ENCODE measurements at regions not wholly inside any gene's neighbourhood (a gene's known extent, or its start where the extent isn't known, plus 50 kb on each side); places are given as distances from the start of the nearest gene placed in this dataset.

GRCh38 chr4:81974523-81974922 lies 399.3 kb downstream of the HNRNPD start:
- no peak for TF ChIP-seq CTCF (IDR thresholded peaks at IDR 0.05)

DNA sequence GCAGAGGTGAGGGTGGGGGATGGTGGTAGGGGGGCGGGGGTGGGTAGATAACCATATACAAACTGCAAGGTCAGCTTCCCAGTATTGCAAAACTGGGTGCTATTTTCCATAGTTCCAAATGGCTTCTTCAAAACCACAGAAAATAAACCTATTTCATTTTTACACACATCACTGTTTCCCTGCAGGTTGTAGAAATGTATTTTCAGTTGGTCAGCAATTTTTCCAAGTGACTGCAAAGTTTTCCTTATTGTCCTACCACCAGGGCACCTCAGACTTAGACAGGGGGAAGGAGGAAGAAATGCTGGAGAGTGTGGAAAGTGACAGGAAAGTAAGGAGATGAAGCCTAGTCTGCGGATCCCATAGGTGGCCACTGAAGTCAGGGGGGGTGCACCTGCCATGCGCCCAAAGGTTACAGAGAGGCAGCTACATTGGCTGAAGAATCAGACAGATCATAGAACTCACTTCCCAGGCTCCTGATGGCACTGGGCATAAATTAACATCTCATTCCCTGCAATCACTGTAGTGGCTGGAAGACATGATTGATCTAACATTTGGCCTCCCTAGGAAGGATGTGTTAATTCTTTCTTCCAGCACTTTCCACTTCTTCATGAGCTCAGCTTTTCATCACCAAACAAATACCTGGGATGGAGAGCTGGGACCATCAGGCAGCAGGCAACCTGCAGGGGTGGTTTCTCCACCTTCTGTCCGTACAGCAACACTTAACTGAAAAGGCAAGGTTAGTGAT lies 402.0 kb downstream of the HNRNPD start:
- TF ChIP-seq CTCF (IDR thresholded peaks at IDR 0.05), result no peak

GRCh38 chr4:81971061-81971460 lies 402.7 kb downstream of the HNRNPD start:
- TF ChIP-seq CTCF (IDR thresholded peaks at IDR 0.05), result no peak

DNA sequence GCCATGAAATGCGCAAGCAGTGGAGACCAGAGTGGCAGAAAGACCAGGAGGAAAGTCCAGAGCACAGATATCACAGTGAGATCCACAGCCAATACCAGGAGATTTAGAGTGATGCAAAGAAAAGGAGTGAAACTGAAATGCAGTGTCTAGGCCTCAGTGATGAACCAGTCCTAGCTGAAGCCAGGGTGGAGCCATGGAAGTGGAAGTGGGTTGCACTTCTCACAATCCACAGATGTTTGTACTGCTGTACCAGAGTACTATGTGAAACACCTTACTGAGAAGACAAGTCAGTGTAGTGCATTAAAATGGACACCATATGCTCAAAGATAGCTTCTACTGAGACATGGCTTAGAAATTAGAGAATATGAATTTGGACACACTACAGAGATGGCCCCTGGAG lies 403.3 kb downstream of the HNRNPD start:
- no peak for TF ChIP-seq CTCF (IDR thresholded peaks at IDR 0.05)

GRCh38 chr4:81966676-81967075 lies 407.1 kb downstream of the HNRNPD start:
- no peak for TF ChIP-seq CTCF (IDR thresholded peaks at IDR 0.05)

DNA sequence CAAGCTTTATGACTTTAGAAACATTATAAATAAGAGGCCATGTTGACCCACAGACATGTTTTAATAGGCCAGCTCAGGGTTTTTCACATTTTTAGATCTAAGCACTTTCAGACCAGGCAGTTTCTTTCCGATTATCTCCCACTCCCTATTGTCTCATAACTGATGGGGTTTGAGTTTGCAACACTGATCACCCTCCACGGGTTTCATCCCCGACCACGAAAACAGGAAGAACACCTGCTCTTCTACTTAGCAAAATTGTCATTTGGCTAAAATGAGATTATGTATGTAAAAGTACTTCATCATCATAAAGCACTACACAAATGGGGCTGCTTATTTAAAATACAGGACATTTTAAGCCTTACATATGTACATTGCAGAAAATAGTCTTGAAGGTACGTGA lies 407.9 kb downstream of the HNRNPD start:
- no peak for TF ChIP-seq CTCF (IDR thresholded peaks at IDR 0.05)

- TF ChIP-seq CTCF (IDR thresholded peaks at IDR 0.05), result no peak
These were observed 408.3 kb downstream of the HNRNPD start for GRCh38 chr4:81965454-81965853.

DNA sequence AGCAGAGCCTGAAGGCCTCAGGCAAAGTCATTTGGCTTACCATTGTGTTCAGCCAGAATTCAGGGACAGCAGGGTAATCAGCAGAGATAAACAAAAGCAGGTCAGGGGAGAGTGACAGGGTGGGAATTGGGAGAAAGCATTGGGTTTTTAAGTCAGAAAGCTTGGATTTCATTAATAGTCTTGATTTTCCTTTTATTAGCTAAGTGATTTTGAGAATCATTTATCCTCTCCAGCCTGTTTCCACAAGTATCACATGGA lies 410.1 kb downstream of the HNRNPD start:
- TF ChIP-seq CTCF (IDR thresholded peaks at IDR 0.05), result no peak
